22Rv1 (cell line): ENCODE measurements at regions not wholly inside any gene's neighbourhood (a gene's known extent, or its start where the extent isn't known, plus 50 kb on each side); places are given as distances from the start of the nearest gene placed in this dataset.

ENCODE experiments used
- CTCF ChIP-seq: fragments of 450-650 bp; IDR thresholded peaks from 2 replicates; pipeline ENCODE4 v1.5.1; 2017; ENCODE audit warnings: mild to moderate bottlenecking
- ZFX ChIP-seq: fragments of 450-650 bp; IDR thresholded peaks from 2 replicates; pipeline ENCODE4 v1.6.1; 2017; ENCODE audit warnings: antibody characterized with exemption, borderline replicate concordance

- TF ChIP-seq CTCF (no peak), ZFX (no peak)
Observed at GRCh38 chr4:132662456-132662855, 486.6 kb upstream of the PCDH10 start.
